Heart right ventricle (tissue), 16 donors: ENCODE measurements at regions not wholly inside any gene's neighbourhood (a gene's known extent, or its start where the extent isn't known, plus 50 kb on each side); places are given as distances from the start of the nearest gene placed in this dataset.

Source experiments
- ATAC-seq, 8 donors: fragments of 200-7000 bp; cut with Tn5 transposase; one replicate each; pipeline ENCODE4 v1.9.1; 2020; ENCODE audit warnings: mild to moderate bottlenecking in 8 of 8, moderate library complexity in 8 of 8, moderate number of reproducible peaks in 1 of 8
- DNase-seq, 2 donors: peaks; one replicate each; pipeline ENCODE4 v3.0.0-alpha.2; 2020
- H3K27ac ChIP-seq, 10 donors: fragments of 200-600 bp; sonication (generic) in 2 of 10; one replicate each; pipeline versions ENCODE4 v1.5.0 to v1.8.0; 2020 to 2022; ENCODE audit warnings: mild to moderate bottlenecking in 3 of 10
- H3K27me3 ChIP-seq, 7 donors: fragments of 200-600 bp; one replicate each; pipeline ENCODE4 v1.8.0; 2021 to 2022; ENCODE audit warnings: mild to moderate bottlenecking in 2 of 7
- H3K36me3 ChIP-seq, 9 donors: fragments of 200-600 bp; sonication (generic) in 1 of 9; one replicate each; pipeline versions ENCODE4 v1.5.0 to v1.8.0; 2020 to 2022; ENCODE audit warnings: mild to moderate bottlenecking in 2 of 9
- H3K4me1 ChIP-seq, 9 donors: fragments of 200-600 bp; sonication (generic) in 1 of 9; one replicate each; pipeline versions ENCODE4 v1.5.0 to v1.8.0; 2020 to 2022; ENCODE audit warnings: mild to moderate bottlenecking in 4 of 9
- H3K4me3 ChIP-seq, 10 donors: fragments of 200-600 bp; sonication (generic) in 2 of 10; one replicate each; pipeline versions ENCODE4 v1.5.0 to v1.8.0; 2020 to 2022; ENCODE audit warnings: mild to moderate bottlenecking in 7 of 10, moderate library complexity in 2 of 10
- H3K9me3 ChIP-seq, 11 donors: fragments of 200-600 bp in 10 of 11; sonication (generic) in 2 of 11; one replicate each; pipeline versions ENCODE4 v1.5.0 to v1.8.0; 2013 to 2022; ENCODE audit warnings: mild to moderate bottlenecking in 2 of 11, control low read depth in 1 of 11, moderate library complexity in 1 of 11
- CTCF ChIP-seq, 9 donors: fragments of 200-600 bp; sonication (generic) in 2 of 9; IDR thresholded peaks; one replicate each; pipeline versions ENCODE4 v1.5.0 to v1.8.0; 2021 to 2022; ENCODE audit warnings: antibody characterized with exemption in 9 of 9, mild to moderate bottlenecking in 5 of 9, moderate library complexity in 1 of 9
- WGBS, 2 donors: extraction: QIAGEN DNeasy Blood & Tissue Kit; methylation state at CpG; one replicate each; pipeline ENCODE4 v1.1.7; 2013; ENCODE audit warnings: inconsistent platforms in 1 of 2; 5-methylcytosine and 5-hydroxymethylcytosine counted together
- intact Hi-C, 10 donors: fragments of 100-400 bp; cut with DNase I; formaldehyde crosslinking; loops; one replicate each; pipeline versions ENCODE4 v1.11.1 to v1.14.2; 2022
- donor health status: Arrhythmogenic right ventricular cardiomyopathy.
- donor health status: ischemic (EF 13 %, LVEDD 7.1; RV severe dilation, severe dysfunction).
- donor health status: healthy with polysubstance abuse.
- donor health status: DM: no; HTN: yes; CAD: no.
- donor health status: DM: no; HTN: no; CAD: no.
- donor health status: ischemic (EF 25% LVEDD 6.9; RV normal size, moderate dysfunction).
- donor health status: ischemic (EF 25% LVEDD 5.7; RV mildly dilated, moderate dysfunction).
- donor health status: healthy.
- donor health status: DM: yes; HTN: yes; CAD: no.
- donor health status: Ischemic cardiomyopathy.
- donor health status: ischemic (EF 35%, LVEDD 5.7; RV mildly dilated, moderate dysfunction).
- donor health status: nonischemic (EF 11% LVEDD 7.7; RV severe dilation, severe dysfunction).
- donor health status: DM: yes; HTN: yes; CAD: no.
- donor health status: PGD.
- donor health status: ischemic (EF 29% LVEDD 5.4; RV normal size, mild dysfunction).
- donor health status: nonischemic (EF 23%, LVEDD 6.1; RV moderate dilation, normal function).

- peaks cover 0 to 68% (median 32%) of the 10 kb centered on the region in 7 donors for H3K27me3 ChIP-seq
- no peak for TF ChIP-seq CTCF (IDR thresholded peaks at IDR 0.05)
- intact Hi-C loops: loop anchor here in 1 of 10 donors (10.0 kb wide), 1 partner anchor 58 kb away; no protein-coding TSS in a partner anchor
- DNase-seq: no peak
- H3K9me3 ChIP-seq: no peaks in the 10 kb centered on the region
- no peaks in the 10 kb centered on the region for H3K4me1 ChIP-seq
- no peak for ATAC-seq
- H3K36me3 ChIP-seq: no peaks in the 10 kb centered on the region
- H3K27ac ChIP-seq: no peak overlapping the region
- no peak overlapping the region for H3K4me3 ChIP-seq
- 82 to 86% methylated on average over 8 of the region's 8 CpGs for whole genome bisulfite sequencing, 2 donors
Measured at GRCh38 chr22:47282851-47283250, 520.4 kb downstream of the TBC1D22A start.

- Histone ChIP-seq H3K4me3 (no peak overlapping the region), H3K36me3 (no peaks in the 10 kb centered on the region), H3K9me3 (no peaks in the 10 kb centered on the region), H3K4me1 (no peaks in the 10 kb centered on the region), H3K27me3 (peaks cover 0 to 72% (median 37%) of the 10 kb centered on the region in 7 donors), H3K27ac (no peak overlapping the region)
- 80 to 82% methylated on average over 10 of the region's 10 CpGs for WGBS, 2 donors
- ATAC-seq: no peak
- DNase-seq: no peak
- intact Hi-C loops: loop anchor here in 1 of 10 donors (10.0 kb wide), 1 partner anchor 58 kb away; no protein-coding TSS in a partner anchor
- no peak for TF ChIP-seq CTCF (IDR thresholded peaks at IDR 0.05)
Measured at GRCh38 chr22:47282366-47282765, 519.9 kb downstream of the TBC1D22A start.

DNA sequence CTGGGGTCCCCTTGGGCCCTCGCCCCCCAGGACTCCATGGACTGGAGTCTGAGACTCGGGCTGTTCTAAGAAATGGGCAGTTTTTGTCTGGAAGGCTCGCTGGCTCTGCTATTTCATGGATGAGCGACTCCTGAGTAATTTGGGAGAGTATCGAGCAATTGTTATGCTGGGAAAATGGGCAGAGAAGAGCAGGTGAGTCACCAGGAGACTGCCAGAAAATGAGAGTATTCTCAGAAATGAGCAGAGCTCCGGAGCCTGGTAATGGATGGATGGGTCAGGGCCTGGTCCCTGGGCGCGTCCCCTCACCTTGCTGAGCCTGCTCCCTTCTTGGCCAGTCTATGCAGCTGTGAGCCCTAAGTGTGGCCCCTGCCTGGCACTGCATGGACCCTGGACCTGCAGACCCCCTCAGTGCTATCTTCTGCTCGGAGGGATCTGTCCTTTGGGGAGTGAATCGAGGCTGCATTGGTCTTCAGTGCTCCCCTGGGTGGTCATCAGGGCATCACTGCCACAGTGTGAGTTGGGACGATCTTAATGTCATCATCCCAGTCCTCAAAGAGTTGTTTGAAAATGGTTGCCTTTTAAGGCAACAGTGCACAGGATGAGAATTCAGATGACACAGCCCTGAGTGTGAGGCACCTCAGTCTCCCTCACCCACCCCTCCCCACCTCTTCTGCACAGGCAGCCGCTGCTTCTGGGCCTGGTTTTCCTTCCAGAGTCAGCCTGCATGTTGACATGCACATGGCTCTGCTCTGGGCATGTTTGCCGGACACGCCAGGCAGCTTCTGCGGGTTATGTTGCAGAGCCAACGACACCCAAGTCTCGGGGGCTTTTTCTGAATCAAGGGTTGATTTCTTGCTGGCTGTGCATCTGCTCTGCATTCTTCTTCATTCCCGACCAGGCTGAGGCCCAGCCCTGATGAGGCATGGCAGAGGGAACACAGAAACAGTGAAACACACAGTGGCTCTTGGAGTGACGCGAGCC is 519.0 kb downstream of the TBC1D22A start:
- H3K27me3 ChIP-seq: peaks cover 0 to 75% (median 40%) of the 10 kb centered on the region in 7 donors
- WGBS, 2 donors: 78 to 80% methylated on average over 20 of the region's 20 CpGs
- TF ChIP-seq CTCF (IDR thresholded peaks at IDR 0.05): no peak
- H3K4me3 ChIP-seq: no peak overlapping the region
- DNase-seq (no peak), ATAC-seq (no peak)
- intact Hi-C loops: loop anchor here in 1 of 10 donors (10.0 kb wide), 1 partner anchor 57 kb away; no protein-coding TSS in a partner anchor
- no peaks in the 10 kb centered on the region for H3K4me1 ChIP-seq
- H3K36me3 ChIP-seq: no peaks in the 10 kb centered on the region
- no peak overlapping the region for H3K27ac ChIP-seq
- no peaks in the 10 kb centered on the region for H3K9me3 ChIP-seq

GRCh38 chr22:47280301-47280700 is 517.9 kb downstream of the TBC1D22A start:
- Histone ChIP-seq H3K36me3 (no peaks in the 10 kb centered on the region), H3K4me1 (no peaks in the 10 kb centered on the region), H3K4me3 (no peak overlapping the region), H3K27ac (no peak overlapping the region), H3K27me3 (peaks cover 0 to 78% (median 42%) of the 10 kb centered on the region in 7 donors), H3K9me3 (no peaks in the 10 kb centered on the region)
- DNase-seq: no peak
- WGBS, 2 donors: 82 to 85% methylated on average over 6 of the region's 6 CpGs
- intact Hi-C loops: loop anchor here in 1 of 10 donors (10.0 kb wide), 1 partner anchor 56 kb away; no protein-coding TSS in a partner anchor
- no peak for TF ChIP-seq CTCF (IDR thresholded peaks at IDR 0.05)
- ATAC-seq: no peak
